GM19468 (cell line): ENCODE measurements at regions not wholly inside any gene's neighbourhood (a gene's known extent, or its start where the extent isn't known, plus 50 kb on each side); places are given as distances from the start of the nearest gene placed in this dataset.

Source experiments
- ATAC-seq: cut with Tn5 transposase; IDR thresholded peaks from one replicate; pipeline ENCODE4 v1.9.1; 2021; ENCODE audit warnings: mild to moderate bottlenecking, moderate library complexity, moderate number of reproducible peaks; ENCODE audit not compliant: unreplicated experiment; ENCODE audit errors: extremely low read depth

GRCh38 chr11:22133776-22134175, 59.1 kb upstream of the ANO5 start:
- no peak for ATAC-seq

GRCh38 chr11:22138264-22138663, 54.6 kb upstream of the ANO5 start:
- no peak for ATAC-seq
